H1 (cell line): ENCODE measurements at regions not wholly inside any gene's neighbourhood (a gene's known extent, or its start where the extent isn't known, plus 50 kb on each side); places are given as distances from the start of the nearest gene placed in this dataset.
"Not testable (repeated sequence)": the region's sequence is repeated elsewhere in the genome, so short reads cannot be mapped to it uniquely, and the experiment has no call there.

Experiments used
- CTCF ChIA-PET: fragments of 300-600 bp; sonication (Branson Sonifier 250); formaldehyde crosslinking; loops from one replicate; lab custom pipeline; 2021; ENCODE audit not compliant: partially characterized antibody; lab: Charles Lee
- POLR2A ChIA-PET: fragments of 300-600 bp; sonication (Branson Sonifier 250); formaldehyde crosslinking; loops from one replicate; lab custom pipeline; 2021; ENCODE audit warnings: inconsistent platforms; ENCODE audit not compliant: partially characterized antibody; lab: Charles Lee
- DNase-seq, 2 experiments: peaks; one replicate each; pipeline versions ENCODE4 v3.0.0 to v3.0.0-alpha.2; 2010 to 2022; ENCODE audit warnings: low spot score in 2 of 2, low read depth in 1 of 2, mixed read lengths in 1 of 2
- FAIRE-seq: peaks from 2 replicates; lab custom pipeline; 2011; peaks lifted over from hg19 to GRCh38; lab: Jason Lieb, UNC
- H2AFZ ChIP-seq: 2 replicates; pipeline ENCODE4 v1.8.1; 2012; ENCODE audit warnings: low read length, inconsistent platforms
- H2AK5ac ChIP-seq: 2 replicates; pipeline ENCODE4 v1.6.1; 2013; ENCODE audit warnings: low read depth, low read length
- H2BK120ac ChIP-seq: replicated peaks from 2 replicates; pipeline ENCODE3; 2013; ENCODE audit warnings: low read depth, low read length, inconsistent platforms
- H2BK12ac ChIP-seq: 2 replicates; pipeline ENCODE4 v1.6.1; 2013; ENCODE audit warnings: low read depth, low read length
- H2BK15ac ChIP-seq: 2 replicates; pipeline ENCODE4 v1.6.1; 2013; ENCODE audit warnings: low read length
- H2BK20ac ChIP-seq: 2 replicates; pipeline ENCODE4 v1.6.1; 2013; ENCODE audit warnings: low read length
- H2BK5ac ChIP-seq: 2 replicates; pipeline ENCODE4 v1.6.1; 2013; ENCODE audit warnings: low read depth, low read length
- H3K14ac ChIP-seq: 2 replicates; pipeline ENCODE4 v1.6.1; 2013; ENCODE audit warnings: inconsistent platforms; ENCODE audit not compliant: insufficient read length
- H3K18ac ChIP-seq: 2 replicates; pipeline ENCODE4 v1.6.1; 2013; ENCODE audit warnings: low read length; ENCODE audit errors: extremely low read depth
- H3K23ac ChIP-seq: 2 replicates; pipeline ENCODE4 v1.6.1; 2013; ENCODE audit warnings: inconsistent platforms; ENCODE audit not compliant: insufficient read length
- H3K23me2 ChIP-seq: 2 replicates; pipeline ENCODE4 v1.6.1; 2013; ENCODE audit warnings: low read depth, low read length
- H3K27ac ChIP-seq: 2 replicates; pipeline ENCODE4 v1.6.1; 2011; ENCODE audit warnings: low read depth, low read length, inconsistent platforms
- H3K27me3 ChIP-seq, 4 experiments: replicated peaks in 1 of 4; 1 replicate in 1 of 4; 2 replicates in 3 of 4; pipeline versions ENCODE4 v1.6.1 to v1.8.1; 2011 to 2013; ENCODE audit warnings: low read length in 3 of 4, mild to moderate bottlenecking in 3 of 4, inconsistent platforms in 2 of 4, mixed read lengths in 2 of 4, moderate library complexity in 1 of 4; ENCODE audit not compliant: control insufficient read depth in 3 of 4, insufficient read depth in 3 of 4; ENCODE audit errors: extremely low read depth in 1 of 4
- H3K36me3 ChIP-seq, 4 experiments: 2 replicates each; pipeline versions ENCODE4 v1.6.1 to v1.8.1; 2011 to 2013; ENCODE audit warnings: mild to moderate bottlenecking in 4 of 4, low read length in 3 of 4, moderate library complexity in 2 of 4, control low read depth in 1 of 4, inconsistent platforms in 1 of 4; ENCODE audit not compliant: insufficient read depth in 4 of 4, control insufficient read depth in 2 of 4
- H3K4ac ChIP-seq: replicated peaks from 2 replicates; pipeline ENCODE3; 2013; ENCODE audit warnings: low read length, low read depth, mixed read lengths, inconsistent platforms; ENCODE audit not compliant: insufficient read length
- H3K4me1 ChIP-seq, 4 experiments: replicated peaks in 1 of 4; 1 replicate in 1 of 4; 2 replicates in 3 of 4; pipeline versions ENCODE4 v1.6.1 to v1.8.1; 2011 to 2013; ENCODE audit warnings: low read length in 3 of 4, inconsistent platforms in 2 of 4, mixed read lengths in 1 of 4; ENCODE audit not compliant: insufficient read depth in 4 of 4, control insufficient read depth in 3 of 4
- H3K4me2 ChIP-seq, 2 experiments: 2 replicates each; pipeline versions ENCODE4 v1.6.1 to v1.8.1; 2011 to 2013; ENCODE audit warnings: low read depth in 2 of 2, low read length in 2 of 2, control low read depth in 1 of 2, inconsistent platforms in 1 of 2, mild to moderate bottlenecking in 1 of 2; ENCODE audit not compliant: insufficient read depth in 1 of 2
- H3K4me3 ChIP-seq, 4 experiments: fragments of 200-600, 300-600 bp in 1 of 4; sonication (generic), shearing (Covaris generic), sonication (Bioruptor Twin) in 1 of 4; 2 replicates each; pipeline versions ENCODE4 v1.5.1 to v1.8.1; 2011 to 2016; ENCODE audit warnings: low read length in 4 of 4, low read depth in 3 of 4, control low read depth in 2 of 4, inconsistent platforms in 2 of 4, mild to moderate bottlenecking in 2 of 4, mixed read lengths in 1 of 4, moderate library complexity in 1 of 4; ENCODE audit not compliant: insufficient read depth in 2 of 4; ENCODE audit errors: extremely low read depth in 1 of 4
- H3K56ac ChIP-seq: replicated peaks from 2 replicates; pipeline ENCODE3; 2013; ENCODE audit warnings: low read depth, mild to moderate bottlenecking, mixed read lengths, low read length, inconsistent platforms; ENCODE audit not compliant: insufficient read length
- H3K79me1 ChIP-seq: 2 replicates; pipeline ENCODE4 v1.6.1; 2013; ENCODE audit warnings: low read depth, low read length, control low read depth
- H3K79me2 ChIP-seq, 2 experiments: 2 replicates each; pipeline versions ENCODE4 v1.6.1 to v1.8.1; 2012 to 2013; ENCODE audit warnings: low read length in 2 of 2, mild to moderate bottlenecking in 2 of 2, inconsistent platforms in 1 of 2; ENCODE audit not compliant: insufficient read depth in 2 of 2, control insufficient read depth in 1 of 2
- H3K9ac ChIP-seq, 4 experiments: replicated peaks in 1 of 4; 1 replicate in 1 of 4; 2 replicates in 3 of 4; pipeline versions ENCODE4 v1.6.1 to v1.8.1; 2011 to 2013; ENCODE audit warnings: low read depth in 3 of 4, low read length in 3 of 4, control low read depth in 2 of 4, mild to moderate bottlenecking in 2 of 4, moderate library complexity in 2 of 4, inconsistent platforms in 1 of 4; ENCODE audit errors: extremely low read depth in 1 of 4
- H3K9me3 ChIP-seq, 2 experiments: 2 replicates each; pipeline versions ENCODE4 v1.6.1 to v1.8.1; 2012 to 2013; ENCODE audit warnings: mild to moderate bottlenecking in 2 of 2, moderate library complexity in 2 of 2, control low read depth in 1 of 2, inconsistent platforms in 1 of 2, low read depth in 1 of 2, low read length in 1 of 2, mixed read lengths in 1 of 2; ENCODE audit not compliant: insufficient read depth in 2 of 2
- H4K20me1 ChIP-seq, 2 experiments: replicated peaks in 1 of 2; 2 replicates each; pipeline versions ENCODE3 to v1.8.1; 2011 to 2013; ENCODE audit warnings: inconsistent platforms in 2 of 2, low read length in 2 of 2, mild to moderate bottlenecking in 1 of 2; ENCODE audit not compliant: insufficient read depth in 2 of 2, control insufficient read depth in 1 of 2
- H4K5ac ChIP-seq: 2 replicates; pipeline ENCODE4 v1.6.1; 2013; ENCODE audit warnings: low read length, low read depth, mixed read lengths, inconsistent platforms; ENCODE audit not compliant: insufficient read length
- H4K8ac ChIP-seq: 2 replicates; pipeline ENCODE4 v1.8.0; 2013; ENCODE audit warnings: mild to moderate bottlenecking, moderate library complexity, low read length, inconsistent platforms; ENCODE audit not compliant: insufficient read depth; ENCODE audit errors: extremely low read depth
- H4K91ac ChIP-seq: replicated peaks from 2 replicates; pipeline ENCODE3; 2013; ENCODE audit warnings: low read length, mixed read lengths, inconsistent platforms; ENCODE audit not compliant: insufficient read length
- WGBS, 2 experiments: shearing (Covaris generic) in 1 of 2; methylation state at CpG; one replicate each; pipeline versions ENCODE4 v1.1.6 to v1.1.7; 2013 to 2015; ENCODE audit warnings: low lambda C conversion rate in 2 of 2, mixed read lengths in 2 of 2, inconsistent platforms in 1 of 2, low coverage in 1 of 2, missing lambda C conversion rate in 1 of 2; ENCODE audit not compliant: insufficient replicate concordance in 2 of 2, insufficient coverage in 1 of 2, insufficient read length in 1 of 2; ENCODE audit errors: extremely low coverage in 1 of 2, missing lambda C conversion rate in 1 of 2; 5-methylcytosine and 5-hydroxymethylcytosine counted together

DNA sequence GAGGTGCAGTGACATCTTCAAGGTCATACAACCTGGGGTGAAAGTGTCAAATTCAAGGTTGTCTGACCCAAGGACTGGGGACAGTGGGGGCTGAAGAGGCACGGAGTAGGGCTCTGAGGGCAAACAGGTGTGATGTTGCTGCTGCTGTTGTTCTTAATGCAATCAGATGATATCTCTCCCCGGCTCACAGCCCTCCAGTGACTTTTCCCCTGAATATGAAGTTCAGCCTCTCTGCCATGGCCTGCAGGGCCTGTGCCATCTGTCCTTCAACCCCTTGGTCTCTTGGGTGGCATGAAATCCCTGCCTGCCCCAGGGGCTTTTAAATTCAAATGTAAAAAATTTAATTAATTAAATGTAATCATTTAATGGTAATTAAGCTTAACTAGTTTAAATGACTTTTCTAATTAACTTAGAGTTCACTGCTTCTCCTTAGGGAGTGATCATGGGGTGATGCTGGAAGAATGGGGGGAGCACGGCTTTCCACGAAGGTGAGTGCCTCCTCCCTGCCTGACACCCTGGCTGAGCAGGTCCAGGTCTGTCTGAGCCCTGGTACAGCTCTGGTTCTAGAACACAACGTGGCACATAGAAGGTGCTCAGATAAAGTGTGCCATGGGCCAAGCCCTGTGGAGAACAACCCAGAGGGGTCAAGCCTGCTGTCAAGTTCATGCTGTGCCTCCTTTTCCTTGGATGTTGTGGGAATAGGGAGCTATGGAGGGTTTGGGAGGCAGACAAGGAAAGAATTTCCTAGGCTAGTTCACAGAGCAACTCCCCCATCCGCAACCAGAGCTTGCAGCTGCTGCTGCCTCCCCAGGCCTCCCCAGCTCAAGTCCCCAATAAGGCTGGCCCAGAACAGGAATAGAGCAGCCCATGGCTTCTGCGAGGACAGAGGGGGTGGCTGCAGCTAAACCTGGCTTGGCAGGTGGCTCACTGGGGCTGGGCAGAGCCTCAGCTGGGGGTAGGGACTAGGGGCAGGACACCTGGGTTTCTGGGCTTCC lies 75.1 kb downstream of the KCNJ18 start:
- H2AFZ ChIP-seq, H3K4me1 ChIP-seq, H2BK120ac ChIP-seq, H3K4ac ChIP-seq, H3K27ac ChIP-seq, POLR2A ChIA-PET, DNase-seq, H3K36me3 ChIP-seq, H3K18ac ChIP-seq, H4K8ac ChIP-seq, H3K23me2 ChIP-seq, H4K91ac ChIP-seq, H3K56ac ChIP-seq, H3K79me1 ChIP-seq, H4K20me1 ChIP-seq, H3K23ac ChIP-seq, H3K27me3 ChIP-seq, H2BK12ac ChIP-seq, H3K9ac ChIP-seq, H3K79me2 ChIP-seq, H2BK15ac ChIP-seq, H3K14ac ChIP-seq, H2BK20ac ChIP-seq, H3K4me2 ChIP-seq, H2BK5ac ChIP-seq, H2AK5ac ChIP-seq, H4K5ac ChIP-seq, H3K4me3 ChIP-seq, CTCF ChIA-PET, FAIRE-seq: not testable (repeated sequence)
- 72% methylated on average over 7 of the region's 7 CpGs; no CpG with 5 or more reads in 1 of the 2 experiments for WGBS, 2 experiments
- H3K9me3 ChIP-seq = peaks cover 21 to 78% of the 10 kb centered on the region in 2 experiments
